ENCODE measurements at regions not wholly inside any gene's neighbourhood (a gene's known extent, or its start where the extent isn't known, plus 50 kb on each side); places are given as distances from the start of the nearest gene placed in this dataset.

GRCh38 chr5:74226716-74227485 is 413.6 kb downstream of the ENC1 start:
- no peak for DNase-seq (ENCODE audit: low spot score)

DNA sequence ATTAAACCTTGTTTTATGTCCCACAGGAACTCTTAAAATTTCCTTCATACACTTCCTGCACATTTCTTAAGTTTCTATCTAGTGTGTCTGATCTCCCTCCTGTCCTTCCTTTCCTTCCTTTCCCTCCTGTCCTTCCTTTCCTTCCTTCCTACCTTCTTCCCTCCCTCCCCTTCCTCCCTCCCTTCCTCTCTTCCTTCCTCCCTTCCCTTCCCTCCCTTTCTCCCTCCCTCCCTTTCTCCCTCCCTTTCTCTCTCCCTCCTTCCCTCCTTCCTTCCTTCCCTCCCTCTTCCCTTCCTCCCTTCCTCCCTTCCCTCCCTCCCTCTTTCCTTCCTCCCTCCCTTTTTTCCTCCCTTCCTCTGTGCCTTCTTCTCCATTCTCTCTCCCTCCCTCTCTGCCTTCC is 414.9 kb downstream of the ENC1 start:
- DNase-seq (ENCODE audit: low spot score) = no peak

DNA sequence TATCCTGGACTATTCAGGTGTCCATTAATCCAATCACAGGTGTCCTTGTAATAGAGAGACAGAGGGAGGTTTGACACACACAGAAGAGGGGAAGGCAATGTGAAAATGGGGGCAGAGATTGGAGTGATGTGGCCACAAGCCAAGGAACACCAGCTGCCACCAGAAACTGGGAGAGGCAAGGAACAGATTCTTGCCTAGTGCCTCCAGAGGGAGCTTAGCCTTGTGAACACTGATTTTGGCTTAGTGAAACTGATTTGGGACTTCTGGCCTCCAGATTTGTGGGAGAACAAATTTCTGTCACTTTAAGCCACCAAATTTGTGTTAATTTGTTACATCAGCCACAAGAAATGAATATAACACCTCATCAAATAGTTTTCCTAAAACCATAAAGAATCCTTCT is 416.2 kb downstream of the ENC1 start:
- DNase-seq (ENCODE audit: low spot score) = no peak

DNA sequence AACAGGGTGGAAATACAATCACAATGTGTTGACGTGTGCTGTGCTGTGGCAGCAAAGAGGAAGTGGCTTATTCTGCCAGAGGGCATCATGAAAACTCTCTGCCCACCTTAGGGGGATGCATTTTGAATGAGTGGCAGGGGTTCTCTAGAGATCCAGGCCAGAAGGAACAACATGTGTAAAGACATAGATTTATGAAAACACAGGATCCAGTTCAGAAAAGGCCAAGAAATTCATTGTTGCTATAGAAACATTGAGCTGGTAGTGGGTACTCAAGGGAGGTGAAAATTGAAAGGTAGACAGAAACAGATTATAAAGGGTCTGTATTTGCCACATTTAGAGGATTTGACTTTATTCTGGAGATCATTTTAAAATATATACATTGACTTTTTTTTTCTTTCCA is 417.7 kb downstream of the ENC1 start:
- no peak for DNase-seq (ENCODE audit: low spot score)

- no peak for DNase-seq (ENCODE audit: low spot score)
These were observed 419.1 kb downstream of the ENC1 start for GRCh38 chr5:74221413-74221812.

- DNase-seq (ENCODE audit: low spot score) = no peak
These were observed 424.5 kb downstream of the ENC1 start for GRCh38 chr5:74216012-74216411.

GRCh38 chr5:74212336-74212735 is 428.2 kb downstream of the ENC1 start:
- no peak for DNase-seq (ENCODE audit: low spot score)

- DNase-seq (ENCODE audit: low spot score) = no peak
These were observed 431.0 kb downstream of the ENC1 start for GRCh38 chr5:74209571-74209970.

GRCh38 chr5:74206579-74207550 is 433.7 kb downstream of the ENC1 start:
- DNase-seq (ENCODE audit: low spot score) = no peak

GRCh38 chr5:74205767-74206578 is 434.6 kb downstream of the ENC1 start:
- no peak for DNase-seq (ENCODE audit: low spot score)

GRCh38 chr5:74201334-74202081 is 439.0 kb downstream of the ENC1 start:
- no peak for DNase-seq (ENCODE audit: low spot score)

DNA sequence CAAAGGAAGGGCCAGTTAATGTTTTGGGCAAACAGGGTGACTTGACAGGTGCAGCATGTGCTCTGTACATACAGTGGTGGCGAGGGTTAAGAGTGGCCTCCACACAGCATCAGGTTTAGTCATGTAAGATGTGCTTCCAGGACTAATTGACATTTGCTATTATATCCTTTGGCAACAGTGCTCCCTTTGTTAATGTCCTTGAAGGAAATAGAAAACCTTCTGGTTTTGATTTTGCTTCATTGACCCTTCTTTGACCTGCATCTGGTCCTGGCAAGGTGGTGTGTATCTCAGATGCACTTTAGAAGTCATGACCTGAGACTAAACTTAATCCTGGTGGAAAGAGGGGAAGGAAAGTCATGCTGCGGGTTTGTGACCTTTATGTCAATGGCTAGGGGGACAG is 440.0 kb downstream of the ENC1 start:
- DNase-seq (ENCODE audit: low spot score) = no peak

DNA sequence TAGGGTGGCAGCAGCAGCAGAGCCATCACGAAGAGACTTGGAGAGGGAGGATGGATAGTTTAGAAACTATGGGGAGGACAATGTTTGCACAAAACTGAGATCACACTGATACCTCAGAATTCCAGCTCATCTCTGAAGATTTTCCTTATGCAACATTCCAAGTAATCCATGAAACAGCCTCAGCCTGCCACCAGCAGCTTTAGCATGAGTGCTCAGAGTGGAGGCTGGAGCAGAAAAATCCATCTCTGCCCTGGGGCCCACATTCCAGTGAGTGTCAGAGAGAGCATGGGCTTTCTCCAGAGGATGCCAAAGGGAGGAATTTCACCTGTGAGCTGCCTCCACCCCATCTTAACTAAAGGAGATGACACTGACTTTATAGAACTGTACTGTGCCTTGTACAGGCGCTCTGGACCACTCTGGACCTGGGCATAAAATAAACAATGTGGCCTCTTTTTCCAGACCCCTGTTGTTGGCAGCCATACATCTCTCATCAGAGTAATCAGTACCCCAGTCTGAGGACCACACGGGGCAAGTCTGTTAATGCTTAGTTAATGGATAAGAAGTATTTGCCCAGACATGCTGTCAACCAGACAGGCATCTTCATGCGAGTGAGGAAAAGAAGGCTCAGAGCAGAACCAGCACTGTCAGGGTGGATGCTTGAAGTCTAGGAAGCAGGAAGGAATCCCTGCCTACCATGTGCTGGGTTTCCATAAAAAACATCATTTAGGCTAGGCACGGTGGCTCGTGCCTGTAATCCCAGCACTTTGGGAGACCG is 440.9 kb downstream of the ENC1 start:
- DNase-seq (ENCODE audit: low spot score) = no peak

GRCh38 chr5:74199005-74199404 is 441.5 kb downstream of the ENC1 start:
- no peak for DNase-seq (ENCODE audit: low spot score)

DNA sequence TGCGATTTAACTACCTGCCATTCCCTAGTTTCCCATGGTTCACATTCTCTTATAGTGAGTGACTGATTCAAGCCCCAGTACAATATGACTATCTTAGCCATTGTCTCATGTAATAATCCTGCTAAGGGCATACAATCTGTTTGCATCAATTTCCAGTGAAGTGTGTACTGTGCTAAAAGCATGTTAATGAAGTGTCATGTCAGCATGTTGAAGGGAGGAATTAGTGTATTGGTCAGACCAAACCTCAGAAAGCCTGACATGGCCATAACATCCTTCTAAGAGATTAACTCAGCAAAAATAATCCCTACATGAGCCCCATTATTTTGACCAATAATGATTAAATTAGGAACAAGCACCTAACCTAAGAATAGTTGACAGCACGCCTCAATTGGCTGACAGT is 442.4 kb downstream of the ENC1 start:
- DNase-seq (ENCODE audit: low spot score) = no peak

GRCh38 chr5:74196233-74196632 is 444.3 kb downstream of the ENC1 start:
- no peak for DNase-seq (ENCODE audit: low spot score)

- DNase-seq (ENCODE audit: low spot score) = no peak
These were observed 446.3 kb downstream of the ENC1 start for GRCh38 chr5:74194196-74194595.

GRCh38 chr5:74192606-74193299 is 447.8 kb downstream of the ENC1 start:
- no peak for DNase-seq (ENCODE audit: low spot score)

- DNase-seq (ENCODE audit: low spot score) = no peak
These were observed 452.0 kb downstream of the ENC1 start for GRCh38 chr5:74188351-74189105.

All from HuH-7.5 (cell line).